Prostate gland (tissue), 2 donors: ENCODE measurements at regions not wholly inside any gene's neighbourhood (a gene's known extent, or its start where the extent isn't known, plus 50 kb on each side); places are given as distances from the start of the nearest gene placed in this dataset.
A peak's percentile ranks its signal among the peaks of the same experiment; 100 is the strongest.
"Not testable (repeated sequence)": the region's sequence is repeated elsewhere in the genome, so short reads cannot be mapped to it uniquely, and the experiment has no call there.

Experiments
- DNase-seq: peaks from one replicate; pipeline ENCODE4 v3.0.0-alpha.2; 2019; ENCODE audit warnings: low spot score
- H3K27ac ChIP-seq, 2 donors: fragments of 200-600 bp; sonication (generic); 2 replicates each; pipeline ENCODE4 v1.5.1; 2017 to 2019
- H3K27me3 ChIP-seq: fragments of 200-600 bp; sonication (generic); replicated peaks from 2 replicates; pipeline ENCODE4 v1.5.1; 2019; ENCODE audit not compliant: insufficient read depth
- H3K36me3 ChIP-seq, 2 donors: fragments of 200-600 bp; sonication (generic); 1 replicate in 1 of 2; 2 replicates in 1 of 2; pipeline versions ENCODE4 v1.5.1 to v1.8.1; 2017 to 2019
- H3K4me1 ChIP-seq: fragments of 200-600 bp; sonication (generic); replicated peaks from 2 replicates; pipeline ENCODE4 v1.5.1; 2019
- H3K4me3 ChIP-seq, 2 donors: fragments of 200-600 bp; sonication (generic); 2 replicates each; pipeline ENCODE4 v1.5.1; 2017 to 2019
- H3K9me3 ChIP-seq: fragments of 200-600 bp; sonication (generic); 2 replicates; pipeline ENCODE4 v1.5.1; 2017
- CTCF ChIP-seq, 4 experiments: fragments of 200-600 bp in 2 of 4; fragments of 450-650 bp in 2 of 4; sonication (generic) in 2 of 4; IDR thresholded peaks; 1 replicate in 3 of 4; 2 replicates in 1 of 4; pipeline ENCODE4 v1.5.1; 2016 to 2019; ENCODE audit warnings: antibody characterized with exemption in 4 of 4, mild to moderate bottlenecking in 2 of 4, moderate library complexity in 2 of 4
- POLR2A ChIP-seq: fragments of 450-650 bp; IDR thresholded peaks from one replicate; pipeline ENCODE4 v1.6.1; 2016; ENCODE audit warnings: antibody characterized with exemption, mild to moderate bottlenecking
- POLR2AphosphoS5 ChIP-seq: sonication (generic); formaldehyde crosslinking; IDR thresholded peaks from one replicate; pipeline ENCODE4 v1.6.1; 2017; ENCODE audit warnings: antibody characterized with exemption
- WGBS: methylation state at CpG from one replicate; pipeline ENCODE4 v1.1.5; 2018; 5-methylcytosine and 5-hydroxymethylcytosine counted together
- intact Hi-C: fragments of 100-400 bp; cut with DNase I; formaldehyde crosslinking; loops from one replicate; pipeline ENCODE4 v1.14.2; 2022

- intact Hi-C loops = loop anchor here (10.0 kb wide), 1 partner anchor 504 kb away; no protein-coding TSS in a partner anchor
- TF ChIP-seq POLR2A (no peak), POLR2AphosphoS5 (no peak), CTCF (IDR thresholded peaks at IDR 0.05) (no peak)
- no peaks in the 10 kb centered on the region for H3K9me3 ChIP-seq
- no peak for DNase-seq
- H3K27ac ChIP-seq = no peak overlapping the region
- 0% methylated on average over 1 of the region's 1 CpG for WGBS
- H3K27me3 ChIP-seq = no peaks in the 10 kb centered on the region
- no peaks in the 10 kb centered on the region for H3K4me1 ChIP-seq
- H3K36me3 ChIP-seq = no peaks in the 10 kb centered on the region
- H3K4me3 ChIP-seq = no peak overlapping the region
Observed at GRCh38 chrY:9158616-9159015, 178.6 kb upstream of the TSPY4 start.

- H3K9me3 ChIP-seq, DNase-seq, H3K27me3 ChIP-seq, H3K4me1 ChIP-seq, H3K36me3 ChIP-seq, intact Hi-C loops, H3K4me3 ChIP-seq: not testable (repeated sequence)
- peak overlapping the region in 1 of 2 donors; percentile 36 for H3K27ac ChIP-seq
- WGBS = 89% methylated on average over 3 of the region's 3 CpGs
Observed at GRCh38 chrY:9160331-9160730, 176.9 kb upstream of the TSPY4 start.

GRCh38 chrY:9160976-9161375, 176.3 kb upstream of the TSPY4 start:
- DNase-seq = peak; percentile 4
- WGBS = 42% methylated on average over 3 of the region's 3 CpGs
- H3K27ac ChIP-seq = peak overlapping the region in 1 of 2 donors; percentile 36
- H3K4me3 ChIP-seq, H3K36me3 ChIP-seq, H3K27me3 ChIP-seq, H3K4me1 ChIP-seq, intact Hi-C loops, H3K9me3 ChIP-seq: not testable (repeated sequence)

- intact Hi-C loops, H3K4me1 ChIP-seq, DNase-seq, H3K4me3 ChIP-seq, H3K27me3 ChIP-seq, H3K36me3 ChIP-seq, H3K9me3 ChIP-seq, H3K27ac ChIP-seq: not testable (repeated sequence)
Observed at GRCh38 chrY:9161990-9162389, 175.3 kb upstream of the TSPY4 start.

- H3K27me3 ChIP-seq, H3K9me3 ChIP-seq, H3K4me3 ChIP-seq, intact Hi-C loops, H3K4me1 ChIP-seq, H3K27ac ChIP-seq, DNase-seq, H3K36me3 ChIP-seq: not testable (repeated sequence)
Observed at GRCh38 chrY:9162424-9162823, 174.8 kb upstream of the TSPY4 start.

GRCh38 chrY:9177641-9178040, 159.6 kb upstream of the TSPY4 start:
- DNase-seq, H3K27me3 ChIP-seq, H3K4me3 ChIP-seq, intact Hi-C loops, H3K36me3 ChIP-seq, H3K9me3 ChIP-seq, H3K27ac ChIP-seq, H3K4me1 ChIP-seq: not testable (repeated sequence)
- 67% methylated on average over 1 of the region's 1 CpG for WGBS

- H3K36me3 ChIP-seq, DNase-seq, H3K27me3 ChIP-seq, H3K4me1 ChIP-seq, intact Hi-C loops, H3K9me3 ChIP-seq, H3K4me3 ChIP-seq, H3K27ac ChIP-seq: not testable (repeated sequence)
- WGBS = 63% methylated on average over 2 of the region's 2 CpGs
Observed at GRCh38 chrY:9184827-9185226, 152.4 kb upstream of the TSPY4 start.

GRCh38 chrY:9207082-9207481, 130.2 kb upstream of the TSPY4 start:
- H3K4me1 ChIP-seq, DNase-seq, intact Hi-C loops, H3K27ac ChIP-seq, H3K9me3 ChIP-seq, H3K4me3 ChIP-seq, H3K36me3 ChIP-seq, H3K27me3 ChIP-seq: not testable (repeated sequence)
- 20% methylated on average over 1 of the region's 1 CpG for WGBS

- intact Hi-C loops = no loop called here
- WGBS = 75% methylated on average over 1 of the region's 1 CpG
- Histone ChIP-seq H3K4me1 (no peaks in the 10 kb centered on the region), H3K36me3 (no peaks in the 10 kb centered on the region), H3K9me3 (no peaks in the 10 kb centered on the region), H3K27me3 (no peaks in the 10 kb centered on the region), H3K27ac (no peak overlapping the region), H3K4me3 (no peak overlapping the region)
- no peak for TF ChIP-seq POLR2A
- TF ChIP-seq CTCF (IDR thresholded peaks at IDR 0.05) = no peak
- TF ChIP-seq POLR2AphosphoS5 = no peak
- no peak for DNase-seq
Observed at GRCh38 chrY:9226409-9226808, 110.9 kb upstream of the TSPY4 start.
